ENCODE measurements at regions not wholly inside any gene's neighbourhood (a gene's known extent, or its start where the extent isn't known, plus 50 kb on each side); places are given as distances from the start of the nearest gene placed in this dataset.
A peak's percentile ranks its signal among the peaks of the same experiment; 100 is the strongest.

GRCh38 chr5:16296946-16297345, 117.4 kb upstream of the MARCHF11 start:
- CTCF ChIA-PET = interaction anchor here (0.6 kb wide), 1 partner anchor 21 kb away, joined by 3 read pairs; no protein-coding TSS in a partner anchor
- Histone ChIP-seq H3K27ac (no peak overlapping the region), H3K4me1 (no peaks in the 10 kb centered on the region), H3K4me3 (no peak overlapping the region), H3K4me2 (no peak overlapping the region), H3K9me3 (no peaks in the 10 kb centered on the region)
- TF ChIP-seq E2F6 (IDR thresholded peaks at IDR 0.05; ENCODE audit: borderline replicate concordance, low read depth) (no peak), ZFP36 (IDR thresholded peaks at IDR 0.05; ENCODE audit: borderline replicate concordance, partially characterized antibody) (no peak), NFE2L2 (conservative IDR thresholded peaks at IDR 0.05; ENCODE audit: low read length) (no peak), NR3C1 (IDR thresholded peaks at IDR 0.05) (no peak), FOSL2 (IDR thresholded peaks at IDR 0.05) (no peak), FOSL2 (CRISPR knock-in tag; IDR thresholded peaks at IDR 0.05) (no peak), POLR2AphosphoS2 (conservative IDR thresholded peaks at IDR 0.05; ENCODE audit: low read length) (no peak), JUNB (IDR thresholded peaks at IDR 0.05) (no peak), CHD4 (IDR thresholded peaks at IDR 0.05; ENCODE audit: borderline replicate concordance) (no peak), TP53 (CRISPR knock-in tag; IDR thresholded peaks at IDR 0.05) (no peak), HOXB13 (CRISPR knock-in tag; IDR thresholded peaks at IDR 0.05; ENCODE audit: low read depth) (no peak), ZNF302 (CRISPR knock-in tag; IDR thresholded peaks at IDR 0.05) (no peak), MAFK (IDR thresholded peaks at IDR 0.05; ENCODE audit: partially characterized antibody) (no peak), KDM1A (IDR thresholded peaks at IDR 0.05; ENCODE audit: low read depth) (no peak), CTCF (IDR thresholded peaks at IDR 0.05) (no peak), CHD2 (IDR thresholded peaks at IDR 0.05; ENCODE audit: low read length, partially characterized antibody) (no peak), EHF (CRISPR knock-in tag; IDR thresholded peaks at IDR 0.05) (no peak)
- TF ChIP-seq, protein P1, sequence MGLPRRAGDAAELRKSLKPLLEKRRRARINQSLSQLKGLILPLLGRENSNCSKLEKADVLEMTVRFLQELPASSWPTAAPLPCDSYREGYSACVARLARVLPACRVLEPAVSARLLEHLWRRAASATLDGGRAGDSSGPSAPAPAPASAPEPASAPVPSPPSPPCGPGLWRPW (IDR thresholded peaks at IDR 0.05) = no peak
- TF ChIP-seq, protein P2, sequence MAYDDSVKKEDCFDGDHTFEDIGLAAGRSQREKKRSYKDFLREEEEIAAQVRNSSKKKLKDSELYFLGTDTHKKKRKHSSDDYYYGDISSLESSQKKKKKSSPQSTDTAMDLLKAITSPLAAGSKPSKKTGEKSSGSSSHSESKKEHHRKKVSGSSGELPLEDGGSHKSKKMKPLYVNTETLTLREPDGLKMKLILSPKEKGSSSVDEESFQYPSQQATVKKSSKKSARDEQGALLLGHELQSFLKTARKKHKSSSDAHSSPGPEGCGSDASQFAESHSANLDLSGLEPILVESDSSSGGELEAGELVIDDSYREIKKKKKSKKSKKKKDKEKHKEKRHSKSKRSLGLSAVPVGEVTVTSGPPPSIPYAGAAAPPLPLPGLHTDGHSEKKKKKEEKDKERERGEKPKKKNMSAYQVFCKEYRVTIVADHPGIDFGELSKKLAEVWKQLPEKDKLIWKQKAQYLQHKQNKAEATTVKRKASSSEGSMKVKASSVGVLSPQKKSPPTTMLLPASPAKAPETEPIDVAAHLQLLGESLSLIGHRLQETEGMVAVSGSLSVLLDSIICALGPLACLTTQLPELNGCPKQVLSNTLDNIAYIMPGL (CRISPR knock-in tag; IDR thresholded peaks at IDR 0.05; ENCODE audit: borderline replicate concordance) = no peak
- no peak for ATAC-seq
- FAIRE-seq = no peak
- 18% methylated on average over 3 of the region's 3 CpGs for WGBS (ENCODE audit: missing lambda C conversion rate)
- no peak for DNase-seq (ENCODE audit: low read depth in 1 of 2, low spot score in 1 of 2)
- POLR2A ChIA-PET = no interaction called here

GRCh38 chr5:16291894-16292293, 112.3 kb upstream of the MARCHF11 start:
- CTCF ChIA-PET = no interaction called here
- no peak overlapping the region for H3K4me2 ChIP-seq
- no peaks in the 10 kb centered on the region for H3K9me3 ChIP-seq
- no peak overlapping the region for H3K4me3 ChIP-seq
- TF ChIP-seq POLR2A (IDR thresholded peaks at IDR 0.05; ENCODE audit: low read length) (no peak), CBX8 (IDR thresholded peaks at IDR 0.05) (no peak), MAFK (IDR thresholded peaks at IDR 0.05; ENCODE audit: partially characterized antibody) (peak; percentile 66)
- no peaks in the 10 kb centered on the region for H3K4me1 ChIP-seq
- no peak for FAIRE-seq
- ATAC-seq = no peak
- no peak overlapping the region for H3K27ac ChIP-seq
- DNase-seq (ENCODE audit: low read depth in 1 of 2, low spot score in 1 of 2) = no peak
- WGBS (ENCODE audit: missing lambda C conversion rate) = 35% methylated on average over 2 of the region's 2 CpGs
- POLR2A ChIA-PET = no interaction called here

DNA sequence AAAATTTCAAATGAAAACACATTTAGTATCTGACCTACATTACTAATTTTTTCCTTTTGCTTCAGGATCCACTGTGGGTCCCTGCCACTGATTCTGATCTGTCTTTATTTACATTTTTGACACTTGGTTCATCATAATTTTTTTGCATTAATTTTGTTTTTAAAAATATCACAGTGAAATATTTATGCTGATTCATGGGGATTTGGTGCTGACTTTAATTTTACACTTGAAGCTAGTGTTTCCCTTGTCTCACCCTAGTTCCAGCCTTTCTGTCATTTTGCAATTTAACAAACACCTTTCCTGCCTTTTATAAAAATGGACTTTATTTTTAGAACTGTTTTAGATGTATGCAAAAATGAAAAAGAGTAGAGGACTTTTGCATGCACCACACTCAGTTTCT, 111.9 kb upstream of the MARCHF11 start:
- FAIRE-seq = no peak
- no peak for DNase-seq (ENCODE audit: low read depth in 1 of 2, low spot score in 1 of 2)
- H3K9me3 ChIP-seq = no peaks in the 10 kb centered on the region
- ChIA-PET CTCF (no interaction called here), POLR2A (no interaction called here)
- ATAC-seq = no peak
- TF ChIP-seq MYC (IDR thresholded peaks at IDR 0.05; ENCODE audit: borderline replicate concordance, low read length) (no peak), ESRRA (IDR thresholded peaks at IDR 0.05; ENCODE audit: borderline replicate concordance, low read length) (no peak), ZFP36 (IDR thresholded peaks at IDR 0.05; ENCODE audit: borderline replicate concordance, partially characterized antibody) (no peak), TP53 (CRISPR knock-in tag; IDR thresholded peaks at IDR 0.05) (no peak), NFE2L2 (conservative IDR thresholded peaks at IDR 0.05; ENCODE audit: low read length) (no peak), BCL3 (IDR thresholded peaks at IDR 0.05) (no peak), GATA3 (IDR thresholded peaks at IDR 0.05; ENCODE audit: borderline replicate concordance) (no peak), POLR2A (IDR thresholded peaks at IDR 0.05; ENCODE audit: low read length) (no peak), ZNF302 (CRISPR knock-in tag; IDR thresholded peaks at IDR 0.05) (no peak), SMC3 (IDR thresholded peaks at IDR 0.05) (no peak), KDM1A (IDR thresholded peaks at IDR 0.05; ENCODE audit: low read depth) (no peak), NPAS2 (CRISPR knock-in tag; IDR thresholded peaks at IDR 0.05; ENCODE audit: borderline replicate concordance) (no peak), CHD2 (IDR thresholded peaks at IDR 0.05; ENCODE audit: low read length, partially characterized antibody) (no peak), RCOR1 (IDR thresholded peaks at IDR 0.05; ENCODE audit: low read depth, low read length) (no peak), E2F6 (IDR thresholded peaks at IDR 0.05; ENCODE audit: borderline replicate concordance, low read depth) (no peak)
- TF ChIP-seq, protein P1 (IDR thresholded peaks at IDR 0.05) = no peak
- H3K4me2 ChIP-seq = no peak overlapping the region
- no peak overlapping the region for H3K4me3 ChIP-seq
- H3K4me1 ChIP-seq = no peaks in the 10 kb centered on the region
- no peak overlapping the region for H3K27ac ChIP-seq
